Natural killer cell (primary cell): ENCODE measurements at regions not wholly inside any gene's neighbourhood (a gene's known extent, or its start where the extent isn't known, plus 50 kb on each side); places are given as distances from the start of the nearest gene placed in this dataset.

ENCODE experiments used
- ATAC-seq, 3 donors: fragments of 150-1000 bp in 2 of 3; fragments of 200-7000 bp in 1 of 3; cut with Tn5 transposase; 1 replicate in 1 of 3; 2 replicates in 2 of 3; pipeline ENCODE4 v1.10.0; 2021; ENCODE audit warnings: mild to moderate bottlenecking in 2 of 3, moderate library complexity in 2 of 3
- DNase-seq, 2 donors: peaks; one replicate each; pipeline versions ENCODE4 v3.0.0 to v3.0.0-alpha.2; 2013 to 2021; ENCODE audit warnings: mixed read lengths in 1 of 2
- H3K27ac ChIP-seq: one replicate; pipeline ENCODE4 v1.5.1; 2013; ENCODE audit warnings: mild to moderate bottlenecking, low read length
- H3K27me3 ChIP-seq: one replicate; pipeline ENCODE4 v1.6.1; 2013; ENCODE audit warnings: low read length; ENCODE audit not compliant: control insufficient read depth, insufficient read depth
- H3K36me3 ChIP-seq: one replicate; pipeline ENCODE4 v1.6.1; 2013; ENCODE audit warnings: low read length; ENCODE audit not compliant: control insufficient read depth, insufficient read depth
- H3K4me1 ChIP-seq: one replicate; pipeline ENCODE4 v1.6.1; 2013; ENCODE audit warnings: low read length; ENCODE audit not compliant: control insufficient read depth, insufficient read depth
- H3K4me3 ChIP-seq: one replicate; pipeline ENCODE4 v1.5.1; 2013; ENCODE audit warnings: low read length
- H3K9me3 ChIP-seq: one replicate; pipeline ENCODE4 v1.6.1; 2013; ENCODE audit warnings: low read length; ENCODE audit not compliant: control insufficient read depth, insufficient read depth
- H3K27ac Mint-ChIP-seq, 2 donors: one replicate each; pipeline ENCODE4 v1.8.0; 2022; ENCODE audit warnings: mild to moderate bottlenecking in 2 of 2, mixed read lengths in 2 of 2, moderate library complexity in 1 of 2
- H3K27me3 Mint-ChIP-seq, 2 donors: one replicate each; pipeline ENCODE4 v1.8.0; 2022; ENCODE audit warnings: low read depth in 2 of 2, mixed read lengths in 2 of 2
- H3K36me3 Mint-ChIP-seq: one replicate; pipeline ENCODE4 v1.8.0; 2022; ENCODE audit warnings: mixed read lengths
- H3K4me1 Mint-ChIP-seq, 2 donors: one replicate each; pipeline ENCODE4 v1.8.0; 2022; ENCODE audit warnings: mixed read lengths in 2 of 2
- H3K4me3 Mint-ChIP-seq: one replicate; pipeline ENCODE4 v1.8.0; 2022; ENCODE audit warnings: mild to moderate bottlenecking, moderate library complexity, mixed read lengths
- H3K9me3 Mint-ChIP-seq, 2 donors: one replicate each; pipeline ENCODE4 v1.8.0; 2022; ENCODE audit warnings: mixed read lengths in 2 of 2
- WGBS: methylation state at CpG from one replicate; pipeline ENCODE4 v1.1.7; 2013; ENCODE audit warnings: missing lambda C conversion rate; ENCODE audit not compliant: insufficient coverage; 5-methylcytosine and 5-hydroxymethylcytosine counted together
- intact Hi-C: fragments of 100-400 bp; cut with micrococcal nuclease; formaldehyde crosslinking; loops from one replicate; pipeline ENCODE4 v1.14.2; 2022
- TF ChIP-seq, protein P1 (sequence below): fragments of 200-600 bp; IDR thresholded peaks from one replicate; pipeline ENCODE4 v1.8.0; 2022; ENCODE audit warnings: antibody characterized with exemption

DNA sequence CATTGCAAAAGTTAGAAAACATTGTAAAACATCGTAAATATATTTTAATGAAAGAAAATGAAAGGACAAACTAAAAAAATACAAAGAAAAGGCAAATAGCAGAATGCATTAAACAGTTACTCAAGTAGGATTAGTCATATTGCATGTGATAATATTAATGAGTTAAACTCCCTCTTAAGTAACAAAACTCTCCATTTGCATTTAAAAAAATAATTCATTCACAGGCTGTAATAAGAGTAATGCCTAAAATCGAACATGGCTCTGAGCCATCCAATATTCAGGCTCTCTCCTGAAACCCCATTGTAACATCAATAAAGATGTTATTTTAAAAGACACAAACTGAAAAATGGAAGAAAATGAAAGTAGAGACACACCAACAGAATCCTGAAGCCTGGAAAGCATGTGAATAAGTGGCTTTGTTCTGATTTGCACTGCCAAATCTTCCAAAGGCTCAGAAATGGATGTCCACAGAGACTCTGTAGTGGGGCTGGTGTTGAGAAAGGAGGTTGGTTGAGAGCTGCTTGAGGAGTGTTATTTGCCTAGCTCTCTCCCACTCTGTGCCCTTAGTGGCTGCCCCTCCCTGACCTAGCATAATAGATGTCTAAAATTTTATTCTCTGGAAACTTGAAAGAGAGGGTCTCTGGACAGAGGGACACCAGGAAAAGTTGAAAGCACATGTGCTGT lies 268.3 kb upstream of the MEOX2 start:
- TF ChIP-seq, protein P1, sequence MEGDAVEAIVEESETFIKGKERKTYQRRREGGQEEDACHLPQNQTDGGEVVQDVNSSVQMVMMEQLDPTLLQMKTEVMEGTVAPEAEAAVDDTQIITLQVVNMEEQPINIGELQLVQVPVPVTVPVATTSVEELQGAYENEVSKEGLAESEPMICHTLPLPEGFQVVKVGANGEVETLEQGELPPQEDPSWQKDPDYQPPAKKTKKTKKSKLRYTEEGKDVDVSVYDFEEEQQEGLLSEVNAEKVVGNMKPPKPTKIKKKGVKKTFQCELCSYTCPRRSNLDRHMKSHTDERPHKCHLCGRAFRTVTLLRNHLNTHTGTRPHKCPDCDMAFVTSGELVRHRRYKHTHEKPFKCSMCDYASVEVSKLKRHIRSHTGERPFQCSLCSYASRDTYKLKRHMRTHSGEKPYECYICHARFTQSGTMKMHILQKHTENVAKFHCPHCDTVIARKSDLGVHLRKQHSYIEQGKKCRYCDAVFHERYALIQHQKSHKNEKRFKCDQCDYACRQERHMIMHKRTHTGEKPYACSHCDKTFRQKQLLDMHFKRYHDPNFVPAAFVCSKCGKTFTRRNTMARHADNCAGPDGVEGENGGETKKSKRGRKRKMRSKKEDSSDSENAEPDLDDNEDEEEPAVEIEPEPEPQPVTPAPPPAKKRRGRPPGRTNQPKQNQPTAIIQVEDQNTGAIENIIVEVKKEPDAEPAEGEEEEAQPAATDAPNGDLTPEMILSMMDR = no peak
- H3K27ac ChIP-seq = no peak overlapping the region
- peaks cover 12 to 13% of the 10 kb centered on the region in 2 donors for H3K9me3 Mint-ChIP-seq
- no peak overlapping the region for H3K27ac Mint-ChIP-seq
- no peaks in the 10 kb centered on the region for H3K4me1 Mint-ChIP-seq
- no peak for DNase-seq
- no peaks in the 10 kb centered on the region for H3K4me1 ChIP-seq
- no peaks in the 10 kb centered on the region for H3K27me3 ChIP-seq
- no CpG with 5 or more reads among the region's 2 CpGs for WGBS
- H3K4me3 ChIP-seq = no peak overlapping the region
- H3K36me3 Mint-ChIP-seq = peaks cover 11% of the 10 kb centered on the region
- no peaks in the 10 kb centered on the region for H3K27me3 Mint-ChIP-seq
- H3K36me3 ChIP-seq = no peaks in the 10 kb centered on the region
- no peaks in the 10 kb centered on the region for H3K9me3 ChIP-seq
- intact Hi-C loops = no loop called here
- no peak for ATAC-seq
- H3K4me3 Mint-ChIP-seq = no peak overlapping the region

DNA sequence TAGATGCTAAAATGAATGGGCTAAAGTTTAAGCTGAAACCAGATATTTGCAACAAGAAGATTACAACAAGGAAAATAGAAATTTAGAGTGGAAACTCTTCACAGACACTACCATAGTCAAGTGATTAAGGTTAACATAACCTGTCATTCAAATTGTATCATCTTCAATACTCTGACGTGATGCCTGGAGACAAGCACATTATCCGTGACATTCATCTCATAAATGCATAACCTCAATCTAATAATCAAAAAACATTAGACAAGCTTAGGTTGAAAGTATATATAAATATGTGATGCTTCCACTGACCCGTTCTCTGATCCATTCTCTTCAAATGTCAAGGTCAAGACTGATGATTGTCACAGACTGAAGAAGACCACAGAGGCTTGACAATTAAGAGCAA lies 263.8 kb upstream of the MEOX2 start:
- DNase-seq = no peak
- Histone ChIP-seq H3K27ac (no peak overlapping the region), H3K27me3 (no peaks in the 10 kb centered on the region), H3K4me3 (no peak overlapping the region), H3K4me1 (no peaks in the 10 kb centered on the region), H3K36me3 (no peaks in the 10 kb centered on the region), H3K9me3 (no peaks in the 10 kb centered on the region)
- intact Hi-C loops = no loop called here
- ATAC-seq = no peak
- H3K4me3 Mint-ChIP-seq = no peak overlapping the region
- TF ChIP-seq, protein P1 = no peak
- no peaks in the 10 kb centered on the region for H3K27me3 Mint-ChIP-seq
- no peak overlapping the region for H3K27ac Mint-ChIP-seq
- peaks cover 6 to 7% of the 10 kb centered on the region in 2 donors for H3K9me3 Mint-ChIP-seq
- WGBS = 91% methylated on average over 2 of the region's 3 CpGs
- H3K4me1 Mint-ChIP-seq = no peaks in the 10 kb centered on the region
- no peaks in the 10 kb centered on the region for H3K36me3 Mint-ChIP-seq

DNA sequence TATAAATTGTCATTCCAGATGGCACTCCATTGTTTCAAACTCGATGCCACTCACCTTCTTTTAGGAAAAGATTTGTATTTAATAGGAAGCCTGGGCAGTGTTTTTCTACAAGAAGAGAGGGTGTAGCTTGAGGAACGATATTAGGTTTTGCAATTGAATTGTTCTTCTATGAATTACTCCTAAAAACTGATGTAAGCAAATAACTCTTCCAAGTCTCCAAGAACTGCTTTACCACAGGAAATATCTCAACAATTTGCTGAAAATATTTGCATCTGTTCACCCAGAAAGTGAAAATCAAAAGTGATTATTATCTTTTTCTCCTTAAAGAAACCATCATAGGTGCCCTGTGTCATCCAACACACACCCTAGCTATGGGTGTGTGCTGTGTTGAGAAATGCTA lies 261.3 kb upstream of the MEOX2 start:
- H3K36me3 ChIP-seq = no peaks in the 10 kb centered on the region
- no peaks in the 10 kb centered on the region for H3K4me1 ChIP-seq
- H3K4me3 Mint-ChIP-seq = no peak overlapping the region
- no peak overlapping the region for H3K27ac ChIP-seq
- 100% methylated on average over 1 of the region's 2 CpGs for WGBS
- ATAC-seq (no peak), DNase-seq (no peak)
- H3K4me1 Mint-ChIP-seq = no peaks in the 10 kb centered on the region
- H3K36me3 Mint-ChIP-seq = no peaks in the 10 kb centered on the region
- intact Hi-C loops = no loop called here
- no peaks in the 10 kb centered on the region for H3K9me3 ChIP-seq
- TF ChIP-seq, protein P1 = no peak
- no peaks in the 10 kb centered on the region for H3K27me3 Mint-ChIP-seq
- H3K27me3 ChIP-seq = no peaks in the 10 kb centered on the region
- no peak overlapping the region for H3K27ac Mint-ChIP-seq
- peaks cover 4 to 7% of the 10 kb centered on the region in 2 donors for H3K9me3 Mint-ChIP-seq
- no peak overlapping the region for H3K4me3 ChIP-seq

DNA sequence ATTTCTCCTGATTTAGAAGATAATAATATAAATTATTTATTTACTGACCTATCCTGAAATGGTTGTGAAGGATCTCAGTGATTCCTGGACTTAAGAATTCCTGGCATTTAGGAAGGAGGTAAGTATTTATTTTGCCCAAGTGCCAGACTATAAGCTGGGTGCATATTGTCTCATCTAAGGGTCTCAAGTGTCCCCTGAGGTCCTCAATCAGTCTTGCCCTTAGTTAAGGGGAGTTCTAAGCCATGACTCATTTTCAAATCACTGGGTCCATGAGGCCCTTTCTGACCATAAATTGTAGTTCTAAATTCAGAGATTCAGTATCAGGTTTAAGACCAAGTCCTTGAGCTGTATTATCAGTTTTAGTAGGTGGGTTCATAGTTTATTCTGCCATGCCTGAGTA lies 251.6 kb upstream of the MEOX2 start:
- intact Hi-C loops = no loop called here
- no peaks in the 10 kb centered on the region for H3K9me3 ChIP-seq
- no peaks in the 10 kb centered on the region for H3K36me3 Mint-ChIP-seq
- no peak overlapping the region for H3K27ac ChIP-seq
- no peak for ATAC-seq
- no peaks in the 10 kb centered on the region for H3K27me3 Mint-ChIP-seq
- H3K4me1 Mint-ChIP-seq = no peaks in the 10 kb centered on the region
- no peak overlapping the region for H3K4me3 ChIP-seq
- no peak overlapping the region for H3K27ac Mint-ChIP-seq
- TF ChIP-seq, protein P1 = no peak
- no peak overlapping the region for H3K4me3 Mint-ChIP-seq
- H3K9me3 Mint-ChIP-seq = peaks cover 0 to 4% of the 10 kb centered on the region in 2 donors
- H3K4me1 ChIP-seq = no peaks in the 10 kb centered on the region
- no peak for DNase-seq
- H3K27me3 ChIP-seq = no peaks in the 10 kb centered on the region
- no peaks in the 10 kb centered on the region for H3K36me3 ChIP-seq
